ENCODE measurements at regions not wholly inside any gene's neighbourhood (a gene's known extent, or its start where the extent isn't known, plus 50 kb on each side); places are given as distances from the start of the nearest gene placed in this dataset.
"Not testable (repeated sequence)": the region's sequence is repeated elsewhere in the genome, so short reads cannot be mapped to it uniquely, and the experiment has no call there.

DNA sequence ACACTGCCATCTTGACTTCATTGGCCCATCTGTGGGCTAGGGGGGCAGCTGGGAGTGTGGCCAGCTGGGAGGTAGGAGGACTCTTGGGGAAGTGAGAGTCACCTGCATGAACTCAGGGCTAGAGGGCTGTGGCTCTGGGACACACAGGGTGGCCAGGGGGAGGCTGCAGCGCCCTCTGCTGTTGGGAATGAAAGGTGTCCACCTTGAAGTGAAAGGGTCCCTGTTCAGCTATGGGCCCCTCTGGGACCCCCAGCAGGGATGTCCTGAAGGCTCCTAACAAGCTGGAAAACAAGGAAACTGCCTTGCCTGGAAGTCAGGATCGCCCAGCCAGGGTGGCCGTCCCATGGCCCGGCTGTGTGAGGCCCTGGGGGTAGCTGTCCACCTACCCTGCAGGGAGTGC is 507.8 kb downstream of the FOXD4L4 start:
- not testable (repeated sequence) for TF ChIP-seq MEF2A (IDR thresholded peaks at IDR 0.05; ENCODE audit: insufficient read depth, low read depth, low read length); NR2F1 (conservative IDR thresholded peaks at IDR 0.05); KDM1A (IDR thresholded peaks at IDR 0.05; ENCODE audit: borderline replicate concordance); FOS (IDR thresholded peaks at IDR 0.05; ENCODE audit: borderline replicate concordance, extremely low read depth, insufficient read length)
